Heart right ventricle (tissue), 16 donors: ENCODE measurements at regions not wholly inside any gene's neighbourhood (a gene's known extent, or its start where the extent isn't known, plus 50 kb on each side); places are given as distances from the start of the nearest gene placed in this dataset.

Source experiments
- ATAC-seq, 8 donors: fragments of 200-7000 bp; cut with Tn5 transposase; one replicate each; pipeline ENCODE4 v1.9.1; 2020; ENCODE audit warnings: mild to moderate bottlenecking in 8 of 8, moderate library complexity in 8 of 8, moderate number of reproducible peaks in 1 of 8
- DNase-seq, 2 donors: peaks; one replicate each; pipeline ENCODE4 v3.0.0-alpha.2; 2020
- H3K27ac ChIP-seq, 10 donors: fragments of 200-600 bp; sonication (generic) in 2 of 10; one replicate each; pipeline versions ENCODE4 v1.5.0 to v1.8.0; 2020 to 2022; ENCODE audit warnings: mild to moderate bottlenecking in 3 of 10
- H3K27me3 ChIP-seq, 7 donors: fragments of 200-600 bp; one replicate each; pipeline ENCODE4 v1.8.0; 2021 to 2022; ENCODE audit warnings: mild to moderate bottlenecking in 2 of 7
- H3K36me3 ChIP-seq, 9 donors: fragments of 200-600 bp; sonication (generic) in 1 of 9; one replicate each; pipeline versions ENCODE4 v1.5.0 to v1.8.0; 2020 to 2022; ENCODE audit warnings: mild to moderate bottlenecking in 2 of 9
- H3K4me1 ChIP-seq, 9 donors: fragments of 200-600 bp; sonication (generic) in 1 of 9; one replicate each; pipeline versions ENCODE4 v1.5.0 to v1.8.0; 2020 to 2022; ENCODE audit warnings: mild to moderate bottlenecking in 4 of 9
- H3K4me3 ChIP-seq, 10 donors: fragments of 200-600 bp; sonication (generic) in 2 of 10; one replicate each; pipeline versions ENCODE4 v1.5.0 to v1.8.0; 2020 to 2022; ENCODE audit warnings: mild to moderate bottlenecking in 7 of 10, moderate library complexity in 2 of 10
- H3K9me3 ChIP-seq, 11 donors: fragments of 200-600 bp in 10 of 11; sonication (generic) in 2 of 11; one replicate each; pipeline versions ENCODE4 v1.5.0 to v1.8.0; 2013 to 2022; ENCODE audit warnings: mild to moderate bottlenecking in 2 of 11, control low read depth in 1 of 11, moderate library complexity in 1 of 11
- CTCF ChIP-seq, 9 donors: fragments of 200-600 bp; sonication (generic) in 2 of 9; IDR thresholded peaks; one replicate each; pipeline versions ENCODE4 v1.5.0 to v1.8.0; 2021 to 2022; ENCODE audit warnings: antibody characterized with exemption in 9 of 9, mild to moderate bottlenecking in 5 of 9, moderate library complexity in 1 of 9
- WGBS, 2 donors: extraction: QIAGEN DNeasy Blood & Tissue Kit; methylation state at CpG; one replicate each; pipeline ENCODE4 v1.1.7; 2013; ENCODE audit warnings: inconsistent platforms in 1 of 2; 5-methylcytosine and 5-hydroxymethylcytosine counted together
- intact Hi-C, 10 donors: fragments of 100-400 bp; cut with DNase I; formaldehyde crosslinking; loops; one replicate each; pipeline versions ENCODE4 v1.11.1 to v1.14.2; 2022
- donor health status: Arrhythmogenic right ventricular cardiomyopathy.
- donor health status: ischemic (EF 13 %, LVEDD 7.1; RV severe dilation, severe dysfunction).
- donor health status: healthy with polysubstance abuse.
- donor health status: DM: no; HTN: yes; CAD: no.
- donor health status: DM: no; HTN: no; CAD: no.
- donor health status: ischemic (EF 25% LVEDD 6.9; RV normal size, moderate dysfunction).
- donor health status: ischemic (EF 25% LVEDD 5.7; RV mildly dilated, moderate dysfunction).
- donor health status: healthy.
- donor health status: DM: yes; HTN: yes; CAD: no.
- donor health status: Ischemic cardiomyopathy.
- donor health status: ischemic (EF 35%, LVEDD 5.7; RV mildly dilated, moderate dysfunction).
- donor health status: nonischemic (EF 11% LVEDD 7.7; RV severe dilation, severe dysfunction).
- donor health status: DM: yes; HTN: yes; CAD: no.
- donor health status: PGD.
- donor health status: ischemic (EF 29% LVEDD 5.4; RV normal size, mild dysfunction).
- donor health status: nonischemic (EF 23%, LVEDD 6.1; RV moderate dilation, normal function).

DNA sequence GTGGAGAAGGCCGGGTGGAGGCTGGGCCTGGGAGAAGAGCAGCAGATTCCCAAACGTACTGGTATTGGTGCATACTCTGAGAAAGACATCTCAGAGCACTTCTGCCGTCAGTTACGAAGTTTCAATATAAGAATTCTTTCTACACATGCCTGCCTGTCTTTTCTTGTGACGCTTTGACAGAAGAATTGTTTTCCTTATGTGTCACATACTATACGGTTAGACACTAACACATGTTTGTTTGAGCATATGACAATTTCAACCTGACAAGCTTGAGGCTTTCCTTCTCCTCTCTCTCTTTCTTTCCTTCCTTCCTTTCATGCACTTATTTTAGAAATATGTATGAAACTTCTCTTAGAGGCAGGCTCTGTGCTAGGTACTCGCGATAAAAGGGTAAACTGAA lies 360.0 kb downstream of the QKI start:
- no peak for TF ChIP-seq CTCF (IDR thresholded peaks at IDR 0.05)
- no peaks in the 10 kb centered on the region for H3K9me3 ChIP-seq
- intact Hi-C loops, result no loop called here
- no peak overlapping the region for H3K27ac ChIP-seq
- H3K4me1 ChIP-seq, result peaks cover 0 to 23% (median 4%) of the 10 kb centered on the region in 9 donors
- H3K4me3 ChIP-seq, result no peak overlapping the region
- WGBS, 2 donors, result 96 to 97% methylated on average over 8 of the region's 8 CpGs
- H3K27me3 ChIP-seq, result no peaks in the 10 kb centered on the region
- DNase-seq (no peak), ATAC-seq (no peak)
- H3K36me3 ChIP-seq, result no peaks in the 10 kb centered on the region

DNA sequence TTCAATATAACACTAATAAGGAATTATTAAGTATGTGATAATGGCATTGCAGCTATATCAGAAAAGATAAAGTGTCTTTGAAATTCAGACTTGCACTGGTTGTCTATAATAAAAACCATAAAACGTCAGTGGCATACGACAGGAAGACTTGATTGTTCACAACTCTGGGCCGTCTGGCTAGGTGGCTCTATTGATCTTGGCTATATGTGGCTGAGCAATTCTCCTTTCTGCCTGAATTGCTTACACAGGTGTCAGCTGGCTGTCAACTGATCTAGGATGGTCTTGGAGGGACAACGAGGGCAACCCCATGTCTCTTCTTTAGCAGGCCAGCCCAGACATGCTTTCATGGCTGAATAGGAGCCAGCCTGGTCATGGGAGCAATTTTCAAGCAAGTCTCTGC lies 359.1 kb downstream of the QKI start:
- ATAC-seq, result no peak
- DNase-seq, result no peak
- no peak for TF ChIP-seq CTCF (IDR thresholded peaks at IDR 0.05)
- Histone ChIP-seq H3K36me3 (no peaks in the 10 kb centered on the region), H3K27ac (no peak overlapping the region), H3K4me1 (peaks cover 0 to 22% (median 4%) of the 10 kb centered on the region in 9 donors), H3K4me3 (no peak overlapping the region), H3K9me3 (no peaks in the 10 kb centered on the region), H3K27me3 (no peaks in the 10 kb centered on the region)
- intact Hi-C loops, result no loop called here
- WGBS, 2 donors, result 92 to 96% methylated on average over 4 of the region's 4 CpGs

DNA sequence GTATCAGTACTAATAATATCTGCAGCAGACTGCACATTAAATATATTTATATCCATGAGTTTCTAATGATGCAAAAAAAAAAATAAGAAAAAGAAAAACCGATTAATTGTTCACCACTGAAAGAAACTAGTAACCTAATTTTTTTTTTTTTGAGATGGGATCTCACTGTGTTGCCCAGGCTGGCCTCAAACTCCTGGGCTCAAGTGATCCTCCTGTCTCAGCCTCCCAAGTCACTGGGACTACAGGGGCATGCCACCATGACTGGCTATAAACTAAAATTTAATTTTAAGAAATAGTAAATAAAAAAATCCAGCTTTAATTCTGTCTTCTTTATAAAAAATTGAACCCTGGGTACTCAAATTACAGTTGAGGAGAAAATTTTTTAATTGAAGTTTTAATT lies 358.2 kb downstream of the QKI start:
- intact Hi-C loops, result no loop called here
- no peak for ATAC-seq
- TF ChIP-seq CTCF (IDR thresholded peaks at IDR 0.05), result no peak
- Histone ChIP-seq H3K36me3 (no peaks in the 10 kb centered on the region), H3K9me3 (no peaks in the 10 kb centered on the region), H3K4me1 (peaks cover 0 to 15% (median 2%) of the 10 kb centered on the region in 9 donors), H3K27ac (no peak overlapping the region), H3K27me3 (no peaks in the 10 kb centered on the region), H3K4me3 (no peak overlapping the region)
- WGBS, 2 donors, result 87 to 97% methylated on average over 1 of the region's 1 CpG
- no peak for DNase-seq

- intact Hi-C loops, result no loop called here
- peaks cover 0 to 4% (median 0%) of the 10 kb centered on the region in 9 donors for H3K4me1 ChIP-seq
- no peaks in the 10 kb centered on the region for H3K27me3 ChIP-seq
- ATAC-seq (no peak), DNase-seq (no peak)
- no peak overlapping the region for H3K27ac ChIP-seq
- H3K4me3 ChIP-seq, result no peak overlapping the region
- WGBS, 2 donors, result 75 to 79% methylated on average over 1 of the region's 1 CpG
- TF ChIP-seq CTCF (IDR thresholded peaks at IDR 0.05), result no peak
- H3K9me3 ChIP-seq, result no peaks in the 10 kb centered on the region
- no peaks in the 10 kb centered on the region for H3K36me3 ChIP-seq
Observed at GRCh38 chr6:163771180-163771579, 356.7 kb downstream of the QKI start.

DNA sequence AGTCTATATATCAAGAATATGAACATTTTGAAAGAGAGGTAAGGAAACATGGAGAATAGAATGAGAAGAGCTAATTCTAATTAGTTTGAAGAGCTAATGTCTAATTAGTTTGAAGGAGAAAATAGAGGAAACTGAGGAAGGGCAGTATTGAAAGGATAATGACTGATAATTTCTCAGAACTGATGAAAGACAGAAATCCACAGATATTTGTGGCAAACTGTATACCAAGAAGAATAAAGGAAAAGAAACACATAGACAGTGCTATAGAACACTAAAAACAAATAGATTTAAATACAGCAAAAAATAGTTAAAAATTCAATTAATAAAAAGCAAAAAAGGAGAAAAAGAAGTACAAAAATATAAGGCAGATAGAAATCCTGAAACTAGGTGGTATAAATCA lies 354.4 kb downstream of the QKI start:
- no peak for TF ChIP-seq CTCF (IDR thresholded peaks at IDR 0.05)
- no peak for ATAC-seq
- intact Hi-C loops, result loop anchor here in 2 of 10 donors (5.0 to 10.0 kb wide), 2 partner anchors 173 to 344 kb away; no protein-coding TSS in a partner anchor
- no peak overlapping the region for H3K27ac ChIP-seq
- H3K9me3 ChIP-seq, result no peaks in the 10 kb centered on the region
- no peak overlapping the region for H3K4me3 ChIP-seq
- H3K36me3 ChIP-seq, result no peaks in the 10 kb centered on the region
- no peak for DNase-seq
- H3K27me3 ChIP-seq, result no peaks in the 10 kb centered on the region
- peaks cover 0 to 22% (median 20%) of the 10 kb centered on the region in 9 donors for H3K4me1 ChIP-seq
